GM10266 (cell line): ENCODE measurements at regions not wholly inside any gene's neighbourhood (a gene's known extent, or its start where the extent isn't known, plus 50 kb on each side); places are given as distances from the start of the nearest gene placed in this dataset.

Experiments used
- DNase-seq: peaks from one replicate; pipeline ENCODE4 v3.0.0; 2012; ENCODE audit errors: extremely low spot score
- CTCF ChIP-seq: IDR thresholded peaks from 2 replicates; pipeline ENCODE4 v1.5.1; 2012; ENCODE audit warnings: mild to moderate bottlenecking, low read depth; ENCODE audit not compliant: control insufficient read depth, insufficient read depth; ENCODE audit errors: missing control alignments

GRCh38 chr1:193634470-193634869 is 448.1 kb upstream of the B3GALT2 start:
- DNase-seq, result no peak
- TF ChIP-seq CTCF, result no peak

GRCh38 chr1:193633991-193634390 is 447.6 kb upstream of the B3GALT2 start:
- TF ChIP-seq CTCF, result no peak
- DNase-seq, result no peak

GRCh38 chr1:193633093-193633492 is 446.7 kb upstream of the B3GALT2 start:
- no peak for TF ChIP-seq CTCF
- no peak for DNase-seq

- no peak for TF ChIP-seq CTCF
- DNase-seq, result no peak
Observed at GRCh38 chr1:193631306-193631705, 444.9 kb upstream of the B3GALT2 start.

GRCh38 chr1:193629875-193630274 is 443.5 kb upstream of the B3GALT2 start:
- no peak for DNase-seq
- no peak for TF ChIP-seq CTCF

- no peak for DNase-seq
- TF ChIP-seq CTCF, result no peak
Observed at GRCh38 chr1:193626695-193627094, 440.3 kb upstream of the B3GALT2 start.

GRCh38 chr1:193625255-193625654 is 438.8 kb upstream of the B3GALT2 start:
- no peak for TF ChIP-seq CTCF
- no peak for DNase-seq
